Duodenal mucosa (tissue), 2 donors: ENCODE measurements at regions not wholly inside any gene's neighbourhood (a gene's known extent, or its start where the extent isn't known, plus 50 kb on each side); places are given as distances from the start of the nearest gene placed in this dataset.

Source experiments
- H3K27ac ChIP-seq: one replicate; pipeline ENCODE4 v1.7.0; 2013; ENCODE audit warnings: low read depth, low read length
- H3K27me3 ChIP-seq, 2 donors: one replicate each; pipeline ENCODE4 v1.7.0; 2013; ENCODE audit warnings: low read length in 2 of 2, control low read depth in 1 of 2; ENCODE audit not compliant: insufficient read depth in 2 of 2, control insufficient read depth in 1 of 2
- H3K36me3 ChIP-seq, 2 donors: one replicate each; pipeline ENCODE4 v1.7.0; 2013; ENCODE audit warnings: low read length in 2 of 2, control low read depth in 1 of 2; ENCODE audit not compliant: insufficient read depth in 2 of 2, control insufficient read depth in 1 of 2
- H3K4me1 ChIP-seq, 2 donors: one replicate each; pipeline ENCODE4 v1.7.0; 2013; ENCODE audit warnings: low read length in 2 of 2, control low read depth in 1 of 2; ENCODE audit not compliant: insufficient read depth in 2 of 2, control insufficient read depth in 1 of 2
- H3K4me3 ChIP-seq, 2 donors: one replicate each; pipeline ENCODE4 v1.7.0; 2013; ENCODE audit warnings: low read length in 2 of 2, low read depth in 1 of 2
- H3K9ac ChIP-seq, 2 donors: one replicate each; pipeline ENCODE4 v1.7.0; 2013; ENCODE audit warnings: low read length in 2 of 2, low read depth in 1 of 2
- H3K9me3 ChIP-seq, 2 donors: one replicate each; pipeline ENCODE4 v1.7.0; 2013; ENCODE audit warnings: low read length in 2 of 2, control low read depth in 1 of 2; ENCODE audit not compliant: control insufficient read depth in 1 of 2

DNA sequence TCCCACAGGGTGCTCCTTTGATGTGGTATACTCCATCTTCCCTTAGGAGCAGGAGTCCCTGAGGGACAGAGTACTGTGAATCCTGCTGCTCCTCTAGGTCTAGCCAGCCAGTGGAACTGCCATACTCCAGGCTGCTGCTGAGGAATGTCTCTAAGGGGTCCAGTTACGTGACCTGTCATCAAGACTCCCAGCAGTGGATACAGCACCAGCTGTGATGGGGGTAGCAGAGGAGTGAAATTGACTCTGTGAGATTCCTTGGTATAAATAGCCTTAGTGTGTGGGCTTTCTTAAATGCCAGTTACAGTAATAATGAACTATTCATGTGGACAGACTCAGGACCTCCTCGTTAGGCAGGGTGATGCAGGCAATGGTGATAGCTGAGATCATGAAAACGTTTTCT lies 140.4 kb upstream of the LUZP2 start:
- no peaks in the 10 kb centered on the region for H3K27me3 ChIP-seq
- no peak overlapping the region for H3K27ac ChIP-seq
- no peak overlapping the region for H3K9ac ChIP-seq
- H3K9me3 ChIP-seq = peaks cover 0 to 4% of the 10 kb centered on the region in 2 donors
- H3K4me1 ChIP-seq = no peaks in the 10 kb centered on the region
- H3K4me3 ChIP-seq = no peak overlapping the region
- H3K36me3 ChIP-seq = no peaks in the 10 kb centered on the region

DNA sequence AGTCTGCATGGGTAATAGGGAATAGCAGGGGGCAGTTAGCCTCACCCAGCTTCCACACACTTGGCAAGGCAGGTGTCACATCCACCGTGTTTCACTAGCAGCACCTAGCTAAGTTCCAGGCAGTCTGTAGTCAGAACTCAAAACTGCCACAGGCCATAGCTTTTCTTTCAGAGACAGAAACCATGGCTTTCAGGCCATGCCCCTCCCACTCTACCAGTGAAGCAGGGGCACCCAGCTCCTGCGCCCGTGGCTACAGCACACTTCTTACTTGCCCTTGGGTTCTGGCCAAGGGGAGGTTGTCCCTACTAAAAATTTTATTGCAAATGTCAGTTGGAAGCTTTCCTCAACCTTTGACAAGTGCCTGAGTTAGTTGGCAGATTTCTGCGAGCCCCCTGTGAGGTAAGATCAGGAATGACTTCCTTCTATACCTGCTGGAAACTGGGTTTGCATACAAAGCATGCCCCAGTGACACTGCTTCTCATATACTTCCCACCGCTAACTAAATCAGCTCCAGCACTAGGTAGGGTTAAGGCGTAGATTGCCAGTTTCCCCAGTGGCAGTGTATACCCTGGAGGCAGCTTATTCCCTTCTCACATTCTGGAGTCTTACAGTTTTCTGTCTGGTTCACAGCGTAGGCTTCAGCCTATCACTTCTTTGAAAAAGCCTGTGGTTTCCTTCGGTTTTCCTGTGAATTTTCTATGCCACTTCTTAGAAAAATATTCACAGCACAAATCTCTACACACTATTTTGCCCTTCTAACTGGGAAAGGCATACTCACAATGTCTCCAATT lies 139.0 kb upstream of the LUZP2 start:
- H3K9ac ChIP-seq = no peak overlapping the region
- no peak overlapping the region for H3K27ac ChIP-seq
- H3K9me3 ChIP-seq = peaks cover 0 to 4% of the 10 kb centered on the region in 2 donors
- no peaks in the 10 kb centered on the region for H3K36me3 ChIP-seq
- no peaks in the 10 kb centered on the region for H3K4me1 ChIP-seq
- no peak overlapping the region for H3K4me3 ChIP-seq
- H3K27me3 ChIP-seq = no peaks in the 10 kb centered on the region

DNA sequence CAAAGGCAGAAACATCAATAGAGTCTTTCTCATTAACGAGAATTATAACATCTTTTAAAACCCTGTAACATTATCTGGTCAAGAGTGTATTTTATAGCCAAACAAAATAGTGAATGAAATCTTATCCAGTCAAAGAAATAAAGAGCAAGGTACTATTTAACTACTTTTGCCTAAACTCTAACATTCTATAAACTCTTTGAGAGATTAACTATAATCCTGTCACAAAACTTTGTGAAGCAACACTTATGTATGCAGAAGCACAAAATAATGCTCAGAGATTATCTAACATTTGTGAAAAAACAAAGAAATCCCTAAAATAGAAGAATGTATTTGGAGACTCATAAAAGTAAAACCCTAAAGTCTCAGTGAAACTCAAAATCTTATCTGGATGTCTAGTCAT lies 124.4 kb upstream of the LUZP2 start:
- Histone ChIP-seq H3K27me3 (no peaks in the 10 kb centered on the region), H3K36me3 (no peaks in the 10 kb centered on the region), H3K4me1 (no peaks in the 10 kb centered on the region), H3K27ac (no peak overlapping the region), H3K4me3 (no peak overlapping the region), H3K9ac (no peak overlapping the region), H3K9me3 (no peaks in the 10 kb centered on the region)

DNA sequence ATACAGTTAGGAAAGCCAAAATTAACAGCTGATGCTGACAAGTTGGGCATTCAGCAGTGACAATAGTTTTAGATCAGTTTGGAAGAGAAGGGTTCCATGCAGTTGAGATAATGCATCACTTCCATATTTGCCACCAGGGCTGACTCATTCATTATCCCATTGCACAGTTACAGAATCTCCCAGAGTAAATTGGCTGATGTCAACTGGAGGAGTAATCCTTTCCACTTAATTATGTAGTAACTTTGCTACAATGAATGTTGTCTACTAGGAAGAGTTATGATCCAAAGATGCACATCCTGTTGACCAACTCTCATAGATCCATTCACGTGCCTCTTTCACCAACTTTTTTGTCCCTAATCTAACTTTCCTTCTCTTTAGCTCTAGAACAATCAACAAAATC lies 123.3 kb upstream of the LUZP2 start:
- Histone ChIP-seq H3K27ac (no peak overlapping the region), H3K36me3 (no peaks in the 10 kb centered on the region), H3K4me1 (no peaks in the 10 kb centered on the region), H3K4me3 (no peak overlapping the region), H3K9ac (no peak overlapping the region), H3K9me3 (no peaks in the 10 kb centered on the region), H3K27me3 (no peaks in the 10 kb centered on the region)

DNA sequence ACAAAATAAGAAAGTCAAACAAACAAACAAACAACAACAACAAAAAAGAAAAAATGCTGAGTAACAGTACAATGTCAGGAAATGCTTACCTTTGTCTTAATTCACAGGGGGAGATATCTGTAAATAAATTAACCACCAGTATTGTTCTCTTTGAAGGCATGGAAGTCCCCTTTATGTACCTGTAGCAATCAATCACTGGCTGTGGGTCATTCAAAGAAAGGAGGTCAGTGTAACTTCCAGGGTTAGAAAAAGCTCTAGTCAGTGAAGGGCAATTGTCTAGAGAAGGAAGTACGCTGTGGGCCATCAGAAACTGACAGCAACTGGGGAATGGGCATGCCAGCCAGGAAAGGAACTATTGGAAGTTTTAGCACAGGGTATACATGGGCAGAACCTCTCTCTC lies 121.5 kb upstream of the LUZP2 start:
- Histone ChIP-seq H3K9ac (no peak overlapping the region), H3K9me3 (no peaks in the 10 kb centered on the region), H3K4me1 (no peaks in the 10 kb centered on the region), H3K36me3 (no peaks in the 10 kb centered on the region), H3K27ac (no peak overlapping the region), H3K4me3 (no peak overlapping the region), H3K27me3 (no peaks in the 10 kb centered on the region)

DNA sequence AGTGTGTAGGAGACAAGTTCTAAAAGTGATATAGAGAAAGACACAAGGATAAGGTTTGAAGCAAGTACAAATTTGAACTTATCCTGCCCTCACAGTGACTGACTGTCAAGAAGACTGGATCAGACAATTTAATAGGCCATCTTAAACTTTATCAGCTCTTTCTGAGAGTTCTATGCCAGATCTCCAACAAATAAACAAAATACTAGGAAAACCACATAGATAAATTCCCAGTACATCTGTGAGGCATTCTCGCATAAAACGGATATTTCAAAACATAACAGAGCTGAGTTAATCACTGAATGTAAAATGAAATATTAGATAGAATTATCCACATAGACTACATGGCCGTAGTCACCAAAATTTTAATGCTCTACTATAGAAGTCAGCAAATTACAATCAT lies 120.9 kb upstream of the LUZP2 start:
- no peaks in the 10 kb centered on the region for H3K36me3 ChIP-seq
- H3K4me3 ChIP-seq = no peak overlapping the region
- no peaks in the 10 kb centered on the region for H3K27me3 ChIP-seq
- H3K9me3 ChIP-seq = no peaks in the 10 kb centered on the region
- no peak overlapping the region for H3K9ac ChIP-seq
- H3K27ac ChIP-seq = no peak overlapping the region
- H3K4me1 ChIP-seq = no peaks in the 10 kb centered on the region

DNA sequence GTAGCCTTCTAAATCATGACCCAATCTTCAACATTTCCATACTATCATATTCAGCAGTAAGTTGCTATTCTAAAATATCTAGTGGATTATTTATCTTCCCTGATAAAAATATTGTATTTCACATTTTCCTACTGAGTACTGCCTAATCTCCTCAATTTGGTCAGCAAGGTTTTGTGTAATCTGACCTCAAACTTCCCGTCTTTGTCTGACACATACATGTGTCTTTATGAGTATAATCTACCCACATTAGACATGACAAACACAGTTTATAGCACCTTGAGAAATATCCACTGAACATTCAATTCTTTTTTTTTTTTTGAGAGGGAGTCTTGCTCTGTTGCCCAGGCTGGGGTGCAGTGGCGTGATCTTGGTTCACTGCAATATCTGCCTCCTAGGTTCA lies 113.7 kb upstream of the LUZP2 start:
- H3K4me3 ChIP-seq = no peak overlapping the region
- H3K36me3 ChIP-seq = no peaks in the 10 kb centered on the region
- H3K4me1 ChIP-seq = no peaks in the 10 kb centered on the region
- H3K27me3 ChIP-seq = no peaks in the 10 kb centered on the region
- H3K9me3 ChIP-seq = no peaks in the 10 kb centered on the region
- no peak overlapping the region for H3K9ac ChIP-seq
- no peak overlapping the region for H3K27ac ChIP-seq

DNA sequence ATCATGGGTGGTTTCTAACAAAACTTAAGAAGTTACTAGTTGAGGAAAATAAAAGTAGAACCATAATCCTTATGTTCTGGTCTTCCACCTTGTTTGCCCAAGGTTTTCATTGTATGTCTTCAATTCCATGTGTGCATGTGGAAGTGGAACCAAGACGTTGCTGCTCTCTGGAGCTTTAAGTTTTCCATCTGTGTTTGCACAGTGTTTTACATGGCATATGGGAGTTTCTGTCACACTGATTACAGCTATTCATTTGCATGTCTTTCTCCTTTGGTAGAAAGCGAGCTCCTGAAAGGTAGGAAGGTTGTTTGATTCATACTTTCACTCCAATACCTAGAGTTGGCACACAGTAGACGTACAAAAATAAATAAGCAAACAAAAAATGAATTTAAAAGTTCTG lies 112.6 kb upstream of the LUZP2 start:
- Histone ChIP-seq H3K4me1 (no peaks in the 10 kb centered on the region), H3K36me3 (no peaks in the 10 kb centered on the region), H3K4me3 (no peak overlapping the region), H3K9me3 (no peaks in the 10 kb centered on the region), H3K9ac (no peak overlapping the region), H3K27me3 (no peaks in the 10 kb centered on the region), H3K27ac (no peak overlapping the region)

DNA sequence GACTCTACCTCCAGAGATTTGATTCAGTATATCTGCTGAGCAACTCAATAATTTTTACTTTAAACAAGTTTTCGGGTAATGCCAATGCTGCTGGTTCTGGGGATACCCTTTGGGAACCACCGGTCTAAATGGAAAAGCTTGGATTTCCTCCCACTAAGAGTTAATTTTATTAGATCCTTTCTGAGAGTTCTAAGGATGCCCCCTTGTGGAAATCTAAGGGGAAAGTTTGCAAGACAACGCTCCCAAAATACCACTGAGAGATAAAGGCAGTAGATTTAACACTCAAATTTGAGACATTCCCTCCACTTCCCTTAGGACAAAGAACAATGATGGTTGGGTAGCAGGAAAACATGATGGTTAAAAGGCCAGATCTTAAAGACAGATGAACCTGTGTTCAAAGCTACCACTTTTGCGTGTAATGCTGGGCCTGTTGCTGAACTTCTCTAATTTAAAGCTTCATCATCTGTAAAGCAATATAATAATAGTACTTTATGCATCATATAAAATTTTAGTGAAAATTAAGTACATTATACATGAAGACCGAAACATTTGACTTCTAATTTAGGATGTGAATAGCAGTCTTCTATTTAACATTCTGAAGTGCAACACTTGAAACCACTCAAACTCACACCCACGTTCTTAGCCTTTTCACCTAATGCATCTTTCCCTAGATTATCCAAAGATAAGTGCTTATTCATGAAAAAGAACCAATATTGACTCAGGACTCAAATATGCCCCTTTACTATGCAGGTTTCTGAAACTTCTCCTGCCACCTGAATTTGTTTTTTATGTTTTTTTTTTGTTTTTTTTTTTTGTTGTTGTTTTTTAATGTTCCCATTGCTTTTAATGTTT lies 110.1 kb upstream of the LUZP2 start:
- Histone ChIP-seq H3K9me3 (peaks cover 0 to 3% of the 10 kb centered on the region in 2 donors), H3K27ac (no peak overlapping the region), H3K4me3 (no peak overlapping the region), H3K27me3 (no peaks in the 10 kb centered on the region), H3K4me1 (no peaks in the 10 kb centered on the region), H3K9ac (no peak overlapping the region), H3K36me3 (no peaks in the 10 kb centered on the region)

DNA sequence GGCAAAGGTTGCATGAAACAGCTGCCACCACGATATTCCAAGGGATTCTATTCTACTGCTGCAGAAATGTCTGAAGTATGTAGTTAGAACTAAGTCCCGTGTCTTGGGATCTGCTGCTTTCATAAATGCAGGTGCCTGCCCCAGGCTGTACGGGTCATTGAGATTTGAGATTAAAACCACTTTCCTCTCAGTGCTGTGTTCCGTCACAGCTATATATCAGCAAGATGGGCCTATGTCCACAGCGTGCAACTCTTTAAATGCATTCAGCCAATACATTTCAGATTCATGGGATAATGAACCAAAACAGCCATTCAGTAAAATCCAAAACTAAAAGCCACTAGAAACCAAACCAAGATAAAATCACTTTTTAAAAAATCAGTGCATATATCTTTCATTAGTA lies 107.3 kb upstream of the LUZP2 start:
- Histone ChIP-seq H3K27me3 (no peaks in the 10 kb centered on the region), H3K27ac (no peak overlapping the region), H3K9me3 (peaks cover 0 to 3% of the 10 kb centered on the region in 2 donors), H3K9ac (no peak overlapping the region), H3K4me1 (no peaks in the 10 kb centered on the region), H3K36me3 (no peaks in the 10 kb centered on the region), H3K4me3 (no peak overlapping the region)
